Stimulated activated CD4-positive, alpha-beta T cell treated with anti-CD3 and anti-CD28 coated beads, Interleukin-12 subunit alpha, Interleukin-12 subunit beta, amount 100 ng/mL, for 4 hours (primary cell): ENCODE measurements at regions not wholly inside any gene's neighbourhood (a gene's known extent, or its start where the extent isn't known, plus 50 kb on each side); places are given as distances from the start of the nearest gene placed in this dataset.

ENCODE experiments used
- DNase-seq: peaks from one replicate; pipeline ENCODE4 v3.0.0-alpha.2; 2020

DNA sequence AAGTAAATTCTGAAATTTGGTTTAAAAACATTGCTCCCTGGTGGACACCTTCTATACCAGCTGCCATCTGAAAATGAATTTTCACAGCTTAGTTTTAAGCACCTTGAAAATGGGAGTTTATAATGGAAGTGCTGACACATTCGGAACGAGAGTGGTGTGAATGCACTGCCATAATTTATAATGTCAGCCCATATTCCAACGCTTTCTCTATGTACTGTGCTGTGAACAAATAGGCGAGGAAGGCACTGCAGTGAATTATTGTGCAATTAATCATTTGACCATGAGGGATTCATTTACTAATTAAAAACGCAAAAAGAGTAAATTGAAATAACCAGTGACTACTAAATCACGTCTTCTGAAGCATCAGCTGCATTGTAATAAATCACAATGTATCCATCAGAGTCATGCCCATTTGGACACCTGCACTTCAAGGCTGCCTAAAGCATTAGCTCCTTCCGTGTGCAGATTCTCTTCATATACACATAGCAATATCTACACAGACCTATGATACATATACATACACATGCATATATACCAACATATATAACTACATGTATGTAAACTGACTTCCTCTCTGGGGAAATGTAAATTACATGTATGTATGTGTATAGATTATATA is 699.8 kb downstream of the GALR1 start:
- DNase-seq, result no peak

DNA sequence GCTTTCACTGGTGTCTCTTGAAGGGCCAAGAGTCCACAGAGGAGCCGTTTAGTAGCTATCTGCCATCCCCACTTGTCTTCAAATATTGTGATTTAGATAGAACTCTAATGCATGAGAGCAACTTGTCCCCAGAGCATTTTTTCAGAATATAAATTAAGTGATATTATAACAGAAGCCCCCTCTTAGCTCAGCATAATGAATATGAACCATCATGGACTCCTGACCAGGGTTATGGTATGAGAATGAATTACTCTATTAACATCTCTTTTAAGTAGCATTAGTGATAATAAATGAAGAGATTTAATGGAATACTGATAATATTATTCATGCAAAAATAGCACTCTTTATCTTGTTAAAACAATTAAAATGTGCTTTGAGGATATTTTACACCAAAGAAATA is 709.6 kb downstream of the GALR1 start:
- DNase-seq, result no peak

- no peak for DNase-seq
Observed at GRCh38 chr18:77960791-77961410, 711.3 kb downstream of the GALR1 start.

DNA sequence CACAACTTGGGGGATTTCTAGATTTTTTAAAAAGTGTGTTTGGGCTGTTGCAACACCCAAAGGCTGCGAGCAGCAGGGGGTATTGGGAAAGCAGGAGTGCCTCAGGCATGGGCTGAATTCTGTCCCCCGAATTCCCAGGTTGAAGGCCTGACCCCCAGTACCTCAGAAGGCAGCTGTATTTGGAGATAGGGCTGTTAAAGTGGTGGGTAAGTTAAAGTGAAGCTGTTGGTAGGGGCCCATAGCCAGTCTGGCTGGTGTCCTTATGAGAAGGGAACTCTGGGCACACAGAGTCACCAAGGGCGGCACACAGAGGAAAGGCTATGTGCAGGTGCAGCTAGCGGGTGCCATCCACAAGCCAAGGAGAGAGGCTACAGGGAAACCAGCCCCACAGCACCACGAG is 717.4 kb downstream of the GALR1 start:
- DNase-seq, result no peak

DNA sequence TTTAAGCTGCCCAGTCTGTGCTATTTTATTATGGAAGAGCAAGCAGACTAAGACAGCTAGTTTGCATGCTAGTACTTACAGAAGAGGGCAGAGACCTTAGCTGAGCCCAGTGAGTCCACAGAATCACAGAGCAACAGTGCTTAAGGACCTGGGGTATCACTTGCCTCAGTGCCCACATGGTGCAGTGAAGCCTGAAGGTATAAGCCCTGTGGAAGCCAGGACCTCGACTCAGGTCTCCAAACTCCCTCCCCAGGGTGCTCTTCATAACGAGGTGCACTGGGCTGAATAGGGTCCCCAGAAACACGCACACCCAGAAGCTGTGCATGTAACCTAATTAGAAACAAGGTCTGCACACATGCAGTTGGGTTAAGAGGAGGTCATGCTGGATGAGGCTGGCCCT is 718.1 kb downstream of the GALR1 start:
- no peak for DNase-seq

GRCh38 chr18:77969972-77970371 is 720.3 kb downstream of the GALR1 start:
- DNase-seq, result no peak

DNA sequence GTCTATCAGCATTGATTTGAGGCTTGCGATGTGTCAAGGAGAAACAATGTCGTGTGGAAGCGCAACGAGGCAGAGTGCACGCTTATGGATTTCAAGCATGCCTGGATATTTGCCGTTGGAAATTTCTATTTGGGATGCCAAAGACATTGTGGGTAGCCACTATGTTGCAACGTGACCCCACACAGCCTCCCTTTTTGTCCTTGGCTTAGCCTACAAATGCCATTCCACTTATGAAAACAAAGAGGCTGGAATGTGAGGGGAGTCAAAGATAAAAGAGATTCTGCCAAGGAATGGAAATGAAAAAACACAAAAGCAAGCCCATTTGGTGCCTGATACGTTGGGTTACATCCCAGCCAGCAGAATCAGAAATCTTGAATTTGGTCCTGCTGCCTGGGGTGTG is 721.2 kb downstream of the GALR1 start:
- no peak for DNase-seq

GRCh38 chr18:77973745-77974144 is 724.1 kb downstream of the GALR1 start:
- DNase-seq, result no peak

GRCh38 chr18:77974329-77974728 is 724.7 kb downstream of the GALR1 start:
- no peak for DNase-seq

DNA sequence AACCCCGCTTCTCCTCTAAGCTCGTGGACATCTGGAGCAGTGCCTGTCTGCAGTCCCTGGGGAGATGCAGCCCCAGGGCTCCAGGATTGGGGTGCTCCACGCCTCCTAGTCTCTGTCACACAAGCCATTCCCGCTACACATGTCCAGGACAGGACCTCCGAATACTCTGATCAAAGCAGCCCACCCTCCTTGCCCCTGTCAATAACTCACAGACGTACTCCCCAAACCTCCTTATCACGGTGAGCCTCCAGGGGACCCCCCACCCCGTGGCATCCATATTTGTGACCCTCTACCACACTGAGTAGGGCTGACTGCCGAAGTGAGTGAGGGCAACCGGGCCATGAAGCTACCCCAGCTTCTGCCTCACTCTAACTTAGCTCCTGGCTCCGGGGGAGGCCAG is 727.7 kb downstream of the GALR1 start:
- no peak for DNase-seq

DNA sequence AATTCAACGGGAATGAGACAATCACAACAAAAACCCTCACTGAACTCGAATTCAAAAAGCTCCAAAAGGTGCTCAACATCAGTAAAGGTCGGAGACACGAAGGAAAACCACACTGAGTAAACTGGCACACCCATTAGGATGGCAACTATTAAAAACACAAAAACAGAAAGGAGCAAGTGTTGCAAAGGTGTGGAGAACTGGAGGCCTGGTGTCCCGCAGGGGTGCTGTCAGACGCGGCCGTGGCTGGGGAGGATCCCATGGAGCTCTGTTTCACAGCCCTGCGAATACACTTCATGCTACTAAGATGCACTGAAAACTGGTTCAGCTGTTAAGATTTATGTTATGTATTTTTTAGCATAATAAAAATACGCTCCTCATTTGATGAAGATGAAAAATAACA is 730.6 kb downstream of the GALR1 start:
- no peak for DNase-seq

GRCh38 chr18:77981874-77982273 is 732.2 kb downstream of the GALR1 start:
- no peak for DNase-seq

DNA sequence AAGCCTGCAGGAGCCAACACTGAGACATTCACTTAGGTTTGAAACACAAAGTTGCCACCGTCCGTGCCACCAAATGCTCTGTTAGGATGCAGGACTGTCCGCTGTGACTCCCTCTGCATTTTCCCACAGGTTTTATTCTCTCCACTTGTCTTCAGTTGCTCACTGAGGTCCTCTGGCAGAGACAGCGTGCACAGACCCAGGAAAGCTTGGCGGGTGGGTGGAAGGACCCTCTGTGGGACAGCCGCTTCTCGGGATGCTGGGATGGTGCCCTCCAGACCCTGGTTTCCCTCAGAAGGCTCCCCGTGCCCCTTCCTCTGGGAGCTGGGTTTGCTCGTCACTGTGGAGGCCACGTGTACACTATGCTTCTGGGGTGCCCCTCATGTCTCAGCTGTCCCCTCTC is 733.6 kb downstream of the GALR1 start:
- DNase-seq, result no peak

DNA sequence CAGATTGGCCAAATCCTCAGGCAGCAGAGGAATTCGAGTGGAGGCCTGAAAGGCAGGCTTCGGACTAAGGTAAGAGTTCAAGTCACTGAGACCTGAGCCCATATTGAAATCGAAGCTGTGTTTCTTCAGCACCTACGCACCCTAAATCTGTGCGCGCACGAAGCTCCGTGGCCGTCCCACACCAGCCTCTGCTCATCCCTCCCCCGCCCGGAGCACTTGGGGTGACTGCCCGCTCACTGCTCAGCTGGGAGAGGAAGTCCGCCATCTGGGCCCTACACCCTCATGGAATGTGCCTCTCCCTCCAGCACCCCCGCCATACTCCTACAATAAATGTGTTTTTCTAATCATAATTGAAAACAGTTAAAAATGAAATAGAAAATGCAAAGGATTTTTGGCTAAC is 734.5 kb downstream of the GALR1 start:
- DNase-seq, result no peak

DNA sequence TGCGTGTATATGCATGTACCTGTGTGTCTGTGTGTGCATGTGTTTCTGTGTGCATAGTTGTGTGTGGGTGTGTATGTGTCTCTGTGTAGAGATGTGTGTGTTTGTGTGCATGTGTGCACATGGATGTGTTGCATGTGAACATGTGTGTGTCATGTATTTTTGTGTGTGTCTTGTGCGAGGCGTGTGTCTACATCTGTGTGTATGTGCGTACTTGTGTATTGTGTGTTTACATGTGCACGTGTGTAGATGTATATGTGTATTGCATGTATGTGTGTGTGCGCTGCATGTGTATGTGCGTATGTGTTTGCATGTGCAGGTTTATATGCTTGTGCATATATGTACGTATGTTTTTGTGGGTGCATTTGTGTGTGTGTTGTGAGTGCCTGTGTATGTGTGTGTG is 735.2 kb downstream of the GALR1 start:
- no peak for DNase-seq

GRCh38 chr18:77985526-77986281 is 736.1 kb downstream of the GALR1 start:
- no peak for DNase-seq

GRCh38 chr18:77990131-77990530 is 740.5 kb downstream of the GALR1 start:
- no peak for DNase-seq

- no peak for DNase-seq
Observed at GRCh38 chr18:77990901-77991300, 741.3 kb downstream of the GALR1 start.

GRCh38 chr18:77992057-77992456 is 742.4 kb downstream of the GALR1 start:
- no peak for DNase-seq

GRCh38 chr18:77993188-77993981 is 743.7 kb downstream of the GALR1 start:
- DNase-seq, result no peak

GRCh38 chr18:77995593-77995992 is 745.9 kb downstream of the GALR1 start:
- no peak for DNase-seq

DNA sequence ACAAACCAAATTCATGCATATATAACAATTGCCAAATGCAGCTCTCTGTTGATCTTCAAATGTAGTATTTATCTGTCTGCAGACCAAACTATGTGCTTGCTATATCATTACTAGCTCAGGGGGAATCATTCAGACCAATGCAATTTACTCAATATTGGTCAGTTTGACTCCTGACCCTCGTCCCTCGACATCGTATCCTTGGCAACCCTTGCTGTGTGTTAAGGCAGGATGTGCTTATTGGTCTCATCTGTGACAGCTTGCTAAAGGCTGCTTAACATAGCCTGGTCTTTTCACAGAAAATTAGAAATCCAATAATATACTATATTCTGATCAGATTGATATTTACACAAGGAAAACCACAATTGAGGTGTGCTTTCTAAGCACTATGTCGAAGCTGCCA is 747.1 kb downstream of the GALR1 start:
- no peak for DNase-seq

DNA sequence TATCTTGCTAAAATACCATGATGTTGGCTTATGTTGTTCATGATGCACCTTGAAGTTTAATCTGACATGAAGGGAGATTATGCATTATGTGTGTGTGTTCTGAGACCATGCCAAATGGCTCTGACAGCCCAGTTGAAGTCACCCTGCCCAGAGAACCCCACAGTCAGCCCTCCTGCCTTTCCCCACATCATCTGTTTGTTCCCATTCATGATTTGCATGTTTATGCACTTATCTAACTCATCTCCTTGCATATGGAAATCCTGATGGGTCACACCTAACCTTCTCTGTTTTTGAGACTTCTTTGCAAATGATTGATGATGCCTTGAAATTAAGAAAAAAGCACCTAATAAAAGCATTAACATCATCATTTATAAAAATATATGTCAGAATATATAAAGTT is 752.2 kb downstream of the GALR1 start:
- DNase-seq, result no peak
